ENCODE measurements at regions not wholly inside any gene's neighbourhood (a gene's known extent, or its start where the extent isn't known, plus 50 kb on each side); places are given as distances from the start of the nearest gene placed in this dataset.

- DNase-seq (ENCODE audit: low read depth in 1 of 2, low spot score in 1 of 2): no peak
Observed at GRCh38 chr16:52237823-52238222, 309.1 kb downstream of the TOX3 start.

- DNase-seq (ENCODE audit: low read depth in 1 of 2, low spot score in 1 of 2): no peak
Observed at GRCh38 chr16:52235186-52235585, 311.8 kb downstream of the TOX3 start.

- no peak for DNase-seq (ENCODE audit: low read depth in 1 of 2, low spot score in 1 of 2)
Observed at GRCh38 chr16:52234626-52235025, 312.3 kb downstream of the TOX3 start.

GRCh38 chr16:52229471-52229870 is 317.5 kb downstream of the TOX3 start:
- no peak for DNase-seq (ENCODE audit: low read depth in 1 of 2, low spot score in 1 of 2)

- no peak for DNase-seq (ENCODE audit: low read depth in 1 of 2, low spot score in 1 of 2)
Observed at GRCh38 chr16:52227851-52228250, 319.1 kb downstream of the TOX3 start.

- no peak for DNase-seq (ENCODE audit: low read depth in 1 of 2, low spot score in 1 of 2)
Observed at GRCh38 chr16:52212841-52213240, 334.1 kb downstream of the TOX3 start.

- no peak for DNase-seq (ENCODE audit: low read depth in 1 of 2, low spot score in 1 of 2)
Observed at GRCh38 chr16:52209227-52209626, 337.7 kb downstream of the TOX3 start.

GRCh38 chr16:52203096-52203495 is 343.8 kb downstream of the TOX3 start:
- no peak for DNase-seq (ENCODE audit: low read depth in 1 of 2, low spot score in 1 of 2)

GRCh38 chr16:52193441-52193840 is 353.5 kb downstream of the TOX3 start:
- no peak for DNase-seq (ENCODE audit: low read depth in 1 of 2, low spot score in 1 of 2)

GRCh38 chr16:52191531-52192134 is 355.3 kb downstream of the TOX3 start:
- DNase-seq (ENCODE audit: low read depth in 1 of 2, low spot score in 1 of 2): peak in 1 of 2 donors; percentile 6

- no peak for DNase-seq (ENCODE audit: low read depth in 1 of 2, low spot score in 1 of 2)
Observed at GRCh38 chr16:52184336-52184735, 362.6 kb downstream of the TOX3 start.

- DNase-seq (ENCODE audit: low read depth in 1 of 2, low spot score in 1 of 2): no peak
Observed at GRCh38 chr16:52182840-52183239, 364.1 kb downstream of the TOX3 start.

- DNase-seq (ENCODE audit: low read depth in 1 of 2, low spot score in 1 of 2): no peak
Observed at GRCh38 chr16:52174168-52174567, 372.8 kb downstream of the TOX3 start.

- DNase-seq (ENCODE audit: low read depth in 1 of 2, low spot score in 1 of 2): no peak
Observed at GRCh38 chr16:52171481-52171880, 375.5 kb downstream of the TOX3 start.

GRCh38 chr16:52167328-52167727 is 379.6 kb downstream of the TOX3 start:
- no peak for DNase-seq (ENCODE audit: low read depth in 1 of 2, low spot score in 1 of 2)

- no peak for DNase-seq (ENCODE audit: low read depth in 1 of 2, low spot score in 1 of 2)
Observed at GRCh38 chr16:52165961-52166360, 381.0 kb downstream of the TOX3 start.

- DNase-seq (ENCODE audit: low read depth in 1 of 2, low spot score in 1 of 2): no peak
Observed at GRCh38 chr16:52149003-52149402, 397.9 kb downstream of the TOX3 start.

- DNase-seq (ENCODE audit: low read depth in 1 of 2, low spot score in 1 of 2): no peak
Observed at GRCh38 chr16:52141871-52142270, 405.1 kb downstream of the TOX3 start.

GRCh38 chr16:52128361-52128760 is 418.6 kb downstream of the TOX3 start:
- DNase-seq (ENCODE audit: low read depth in 1 of 2, low spot score in 1 of 2): no peak

- DNase-seq (ENCODE audit: low read depth in 1 of 2, low spot score in 1 of 2): no peak
Observed at GRCh38 chr16:52123842-52124241, 423.1 kb downstream of the TOX3 start.

GRCh38 chr16:52123061-52123839 is 423.7 kb downstream of the TOX3 start:
- DNase-seq (ENCODE audit: low read depth in 1 of 2, low spot score in 1 of 2): no peak

GRCh38 chr16:52117171-52117570 is 429.8 kb downstream of the TOX3 start:
- DNase-seq (ENCODE audit: low read depth in 1 of 2, low spot score in 1 of 2): no peak

- no peak for DNase-seq (ENCODE audit: low read depth in 1 of 2, low spot score in 1 of 2)
Observed at GRCh38 chr16:52114379-52114778, 432.6 kb downstream of the TOX3 start.

All from stimulated activated CD4-positive, alpha-beta T cell treated with anti-CD3 and anti-CD28 coated beads, Interleukin-15, amount 100 ng/mL, for 1 hour (primary cell).